WTC11 (cell line): ENCODE measurements at regions not wholly inside any gene's neighbourhood (a gene's known extent, or its start where the extent isn't known, plus 50 kb on each side); places are given as distances from the start of the nearest gene placed in this dataset.

ENCODE experiments used
- ETV6 ChIP-seq: sonication (generic); formaldehyde crosslinking; IDR thresholded peaks from 2 replicates; pipeline ENCODE4 v1.8.1; 2022; ENCODE audit warnings: mild to moderate bottlenecking, missing genetic modification reagents
- JUN ChIP-seq: sonication (generic); formaldehyde crosslinking; IDR thresholded peaks from 2 replicates; pipeline ENCODE4 v1.8.0; 2023; ENCODE audit warnings: mild to moderate bottlenecking, missing genetic modification reagents
- MAX ChIP-seq: sonication (generic); formaldehyde crosslinking; IDR thresholded peaks from 2 replicates; pipeline ENCODE4 v1.8.0; 2022; ENCODE audit warnings: mild to moderate bottlenecking, missing genetic modification reagents
- MYBL2 ChIP-seq: sonication (generic); formaldehyde crosslinking; IDR thresholded peaks from 2 replicates; pipeline ENCODE4 v1.8.1; 2023; ENCODE audit warnings: mild to moderate bottlenecking, moderate library complexity, missing genetic modification reagents
- NR2C2 ChIP-seq: sonication (generic); formaldehyde crosslinking; IDR thresholded peaks from 2 replicates; pipeline ENCODE4 v1.8.0; 2022; ENCODE audit warnings: mild to moderate bottlenecking, missing genetic modification reagents
- NR3C1 ChIP-seq: sonication (generic); formaldehyde crosslinking; conservative IDR thresholded peaks from 2 replicates; pipeline ENCODE4 v1.8.1; 2023; ENCODE audit warnings: low read depth, mild to moderate bottlenecking, missing genetic modification reagents
- PRDM15 ChIP-seq: sonication (generic); formaldehyde crosslinking; IDR thresholded peaks from 2 replicates; pipeline ENCODE4 v1.8.0; 2022; ENCODE audit warnings: missing genetic modification reagents
- TEAD4 ChIP-seq: sonication (generic); formaldehyde crosslinking; IDR thresholded peaks from 2 replicates; pipeline ENCODE4 v1.8.0; 2022; ENCODE audit warnings: mild to moderate bottlenecking, missing genetic modification reagents
- USF2 ChIP-seq: sonication (generic); formaldehyde crosslinking; IDR thresholded peaks from 2 replicates; pipeline ENCODE4 v1.8.1; 2023; ENCODE audit warnings: mild to moderate bottlenecking, missing genetic modification reagents, moderate library complexity
- TF ChIP-seq, protein P1 (sequence below): fragments of 200-600 bp; IDR thresholded peaks from 2 replicates; pipeline ENCODE4 v1.8.0; 2022; ENCODE audit warnings: antibody characterized with exemption

GRCh38 chr6:121726596-121726995, 291.1 kb downstream of the GJA1 start:
- TF ChIP-seq ETV6 (no peak), NR3C1 (CRISPR knock-in tag) (no peak), PRDM15 (CRISPR knock-in tag) (no peak), MAX (CRISPR knock-in tag) (no peak), JUN (CRISPR knock-in tag) (no peak), TEAD4 (CRISPR knock-in tag) (no peak), USF2 (no peak), NR2C2 (CRISPR knock-in tag) (no peak), MYBL2 (CRISPR knock-in tag) (no peak)
- TF ChIP-seq, protein P1, sequence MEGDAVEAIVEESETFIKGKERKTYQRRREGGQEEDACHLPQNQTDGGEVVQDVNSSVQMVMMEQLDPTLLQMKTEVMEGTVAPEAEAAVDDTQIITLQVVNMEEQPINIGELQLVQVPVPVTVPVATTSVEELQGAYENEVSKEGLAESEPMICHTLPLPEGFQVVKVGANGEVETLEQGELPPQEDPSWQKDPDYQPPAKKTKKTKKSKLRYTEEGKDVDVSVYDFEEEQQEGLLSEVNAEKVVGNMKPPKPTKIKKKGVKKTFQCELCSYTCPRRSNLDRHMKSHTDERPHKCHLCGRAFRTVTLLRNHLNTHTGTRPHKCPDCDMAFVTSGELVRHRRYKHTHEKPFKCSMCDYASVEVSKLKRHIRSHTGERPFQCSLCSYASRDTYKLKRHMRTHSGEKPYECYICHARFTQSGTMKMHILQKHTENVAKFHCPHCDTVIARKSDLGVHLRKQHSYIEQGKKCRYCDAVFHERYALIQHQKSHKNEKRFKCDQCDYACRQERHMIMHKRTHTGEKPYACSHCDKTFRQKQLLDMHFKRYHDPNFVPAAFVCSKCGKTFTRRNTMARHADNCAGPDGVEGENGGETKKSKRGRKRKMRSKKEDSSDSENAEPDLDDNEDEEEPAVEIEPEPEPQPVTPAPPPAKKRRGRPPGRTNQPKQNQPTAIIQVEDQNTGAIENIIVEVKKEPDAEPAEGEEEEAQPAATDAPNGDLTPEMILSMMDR, result no peak
